ENCODE measurements at regions not wholly inside any gene's neighbourhood (a gene's known extent, or its start where the extent isn't known, plus 50 kb on each side); places are given as distances from the start of the nearest gene placed in this dataset.

- TF ChIP-seq CTCF (conservative IDR thresholded peaks at IDR 0.05) (no peak), ZFX (IDR thresholded peaks at IDR 0.05) (no peak)
These were observed 124.4 kb upstream of the RNF32 start for GRCh38 chr7:156515911-156516790.

All from C4-2B (cell line).